HEK293 (cell line): ENCODE measurements at regions not wholly inside any gene's neighbourhood (a gene's known extent, or its start where the extent isn't known, plus 50 kb on each side); places are given as distances from the start of the nearest gene placed in this dataset.

Experiments used
- CTCF ChIA-PET: fragments of 350-600 bp; formaldehyde crosslinking; extraction: SDS; loops from one replicate; lab custom pipeline; 2021; ENCODE audit warnings: antibody characterized with exemption; lab: Yijun Ruan, JAX
- POLR2A ChIA-PET: fragments of 300-600 bp; formaldehyde crosslinking; extraction: SDS; loops from one replicate; lab custom pipeline; 2020; ENCODE audit warnings: antibody characterized with exemption, inconsistent platforms; lab: Yijun Ruan, JAX
- H3K27ac ChIP-seq: fragments of 200-500 bp; sonication (Bioruptor generic); 2 replicates; pipeline ENCODE4 v1.5.1; 2014; ENCODE audit warnings: low read depth, low read length, control low read depth, inconsistent platforms; ENCODE audit errors: extremely low read depth
- H3K36me3 ChIP-seq, 2 experiments: fragments of 200-500 bp in 1 of 2; sonication (Bioruptor generic) in 1 of 2; 1 replicate in 1 of 2; 2 replicates in 1 of 2; pipeline ENCODE4 v1.5.1; 2014 to 2017; ENCODE audit warnings: inconsistent platforms in 2 of 2, low read length in 2 of 2; ENCODE audit not compliant: control insufficient read depth in 2 of 2, insufficient read depth in 1 of 2
- H3K4me1 ChIP-seq: fragments of 200-500 bp; sonication (Bioruptor generic); 2 replicates; pipeline ENCODE4 v1.5.1; 2014; ENCODE audit warnings: mild to moderate bottlenecking, low read length, inconsistent platforms; ENCODE audit not compliant: control insufficient read depth, insufficient read depth
- H3K4me3 ChIP-seq: 2 replicates; pipeline ENCODE4 v1.5.1; 2011; ENCODE audit warnings: low read depth, mild to moderate bottlenecking, control low read depth, low read length, moderate library complexity
- H3K9me3 ChIP-seq: fragments of 200-500 bp; sonication (Bioruptor generic); 2 replicates; pipeline ENCODE4 v1.5.1; 2014; ENCODE audit warnings: low read depth, low read length, inconsistent platforms; ENCODE audit not compliant: control insufficient read depth, insufficient read depth
- GLIS1 ChIP-seq: fragments of 450-650 bp; formaldehyde crosslinking; IDR thresholded peaks from 2 replicates; pipeline ENCODE4 v1.5.1; 2016; ENCODE audit warnings: missing biosample characterization, missing genetic modification characterization
- KLF10 ChIP-seq: fragments of 450-650 bp; IDR thresholded peaks from 2 replicates; pipeline ENCODE4 v1.5.1; 2018; ENCODE audit warnings: missing biosample characterization, mild to moderate bottlenecking, missing genetic modification characterization
- SCRT1 ChIP-seq: fragments of 450-650 bp; formaldehyde crosslinking; IDR thresholded peaks from 2 replicates; pipeline ENCODE4 v1.5.1; 2016; ENCODE audit warnings: missing biosample characterization, missing genetic modification characterization, borderline replicate concordance
- ZBTB21 ChIP-seq: fragments of 450-650 bp; formaldehyde crosslinking; IDR thresholded peaks from 2 replicates; pipeline ENCODE4 v1.5.1; 2017; ENCODE audit warnings: missing biosample characterization, missing genetic modification characterization
- ZEB2 ChIP-seq: fragments of 450-650 bp; formaldehyde crosslinking; IDR thresholded peaks from 2 replicates; pipeline ENCODE4 v1.5.1; 2016; ENCODE audit warnings: missing biosample characterization, missing genetic modification characterization
- ZFP41 ChIP-seq: fragments of 450-650 bp; formaldehyde crosslinking; IDR thresholded peaks from 2 replicates; pipeline ENCODE4 v1.5.1; 2016; ENCODE audit warnings: missing biosample characterization, missing genetic modification characterization, borderline replicate concordance
- ZNF239 ChIP-seq: fragments of 450-650 bp; formaldehyde crosslinking; IDR thresholded peaks from 2 replicates; pipeline ENCODE4 v1.5.1; 2016; ENCODE audit warnings: missing biosample characterization, missing genetic modification characterization
- ZNF292 ChIP-seq: fragments of 450-650 bp; formaldehyde crosslinking; IDR thresholded peaks from 2 replicates; pipeline ENCODE4 v1.5.1; 2016; ENCODE audit warnings: low read depth, missing biosample characterization, missing genetic modification characterization, borderline replicate concordance
- ZNF544 ChIP-seq: fragments of 450-650 bp; formaldehyde crosslinking; IDR thresholded peaks from 2 replicates; pipeline ENCODE4 v1.5.0; 2017; ENCODE audit warnings: missing biosample characterization, missing genetic modification characterization
- ZNF629 ChIP-seq: fragments of 450-650 bp; formaldehyde crosslinking; IDR thresholded peaks from 2 replicates; pipeline ENCODE4 v1.5.1; 2017; ENCODE audit warnings: missing biosample characterization, missing genetic modification characterization
- ZSCAN23 ChIP-seq: fragments of 450-650 bp; formaldehyde crosslinking; IDR thresholded peaks from 2 replicates; pipeline ENCODE4 v1.5.1; 2016; ENCODE audit warnings: missing biosample characterization, missing genetic modification characterization
- TF ChIP-seq, protein P1 (sequence below): fragments of 450-650 bp; formaldehyde crosslinking; IDR thresholded peaks from 2 replicates; pipeline ENCODE4; 2016; ENCODE audit warnings: missing biosample characterization, missing genetic modification characterization
- TF ChIP-seq, protein P2 (sequence below): fragments of 450-650 bp; formaldehyde crosslinking; optimal IDR thresholded peaks from 2 replicates; pipeline ENCODE3; 2016; ENCODE audit warnings: missing biosample characterization, mild to moderate bottlenecking, missing genetic modification characterization
- TF ChIP-seq, protein P3 (sequence below): fragments of 450-650 bp; formaldehyde crosslinking; IDR thresholded peaks from 2 replicates; pipeline ENCODE4 v1.5.1; 2016; ENCODE audit warnings: missing biosample characterization, missing genetic modification characterization
- TF ChIP-seq, protein P4 (sequence below): fragments of 450-650 bp; formaldehyde crosslinking; IDR thresholded peaks from 2 replicates; pipeline ENCODE4 v1.5.1; 2016; ENCODE audit warnings: missing biosample characterization, missing genetic modification characterization, borderline replicate concordance
- TF ChIP-seq, protein P5 (sequence below): fragments of 450-650 bp; formaldehyde crosslinking; conservative IDR thresholded peaks from 2 replicates; pipeline ENCODE4 v1.5.1; 2016; ENCODE audit warnings: low read depth, missing biosample characterization, missing genetic modification characterization
- TF ChIP-seq, protein P6 (sequence below): fragments of 450-650 bp; formaldehyde crosslinking; IDR thresholded peaks from 2 replicates; pipeline ENCODE4 v1.5.0; 2017; ENCODE audit warnings: missing biosample characterization, missing genetic modification characterization, borderline replicate concordance
- TF ChIP-seq, protein P7 (sequence below): fragments of 450-650 bp; formaldehyde crosslinking; IDR thresholded peaks from 2 replicates; pipeline ENCODE4 v1.5.1; 2016; ENCODE audit warnings: missing biosample characterization, missing genetic modification characterization

DNA sequence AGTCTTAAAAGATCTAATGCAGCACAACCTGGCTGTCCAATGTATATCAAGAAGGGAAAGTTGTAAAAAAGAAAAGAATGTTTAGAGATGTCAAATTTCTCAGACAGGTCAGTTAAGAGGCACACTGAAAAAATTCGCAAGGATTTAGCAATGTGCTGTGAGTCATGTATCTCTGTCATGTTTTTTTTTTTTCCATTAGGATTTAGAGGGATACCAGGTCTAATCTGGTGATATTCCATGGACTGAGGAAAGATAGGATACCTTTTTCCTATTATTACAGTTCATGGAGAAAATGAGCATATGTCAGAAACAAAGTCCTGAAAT lies 815.4 kb upstream of the PCDH10 start:
- POLR2A ChIA-PET = no interaction called here
- no peaks in the 10 kb centered on the region for H3K9me3 ChIP-seq
- no peak for TF ChIP-seq ZSCAN23
- TF ChIP-seq, protein P1, sequence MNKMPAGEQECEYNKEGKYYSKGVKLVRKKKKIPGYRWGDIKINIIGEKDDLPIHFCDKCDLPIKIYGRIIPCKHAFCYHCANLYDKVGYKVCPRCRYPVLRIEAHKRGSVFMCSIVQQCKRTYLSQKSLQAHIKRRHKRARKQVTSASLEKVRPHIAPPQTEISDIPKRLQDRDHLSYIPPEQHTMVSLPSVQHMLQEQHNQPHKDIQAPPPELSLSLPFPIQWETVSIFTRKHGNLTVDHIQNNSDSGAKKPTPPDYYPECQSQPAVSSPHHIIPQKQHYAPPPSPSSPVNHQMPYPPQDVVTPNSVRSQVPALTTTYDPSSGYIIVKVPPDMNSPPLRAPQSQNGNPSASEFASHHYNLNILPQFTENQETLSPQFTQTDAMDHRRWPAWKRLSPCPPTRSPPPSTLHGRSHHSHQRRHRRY (tag by site-specific recombination) = no peak
- TF ChIP-seq, protein P2, sequence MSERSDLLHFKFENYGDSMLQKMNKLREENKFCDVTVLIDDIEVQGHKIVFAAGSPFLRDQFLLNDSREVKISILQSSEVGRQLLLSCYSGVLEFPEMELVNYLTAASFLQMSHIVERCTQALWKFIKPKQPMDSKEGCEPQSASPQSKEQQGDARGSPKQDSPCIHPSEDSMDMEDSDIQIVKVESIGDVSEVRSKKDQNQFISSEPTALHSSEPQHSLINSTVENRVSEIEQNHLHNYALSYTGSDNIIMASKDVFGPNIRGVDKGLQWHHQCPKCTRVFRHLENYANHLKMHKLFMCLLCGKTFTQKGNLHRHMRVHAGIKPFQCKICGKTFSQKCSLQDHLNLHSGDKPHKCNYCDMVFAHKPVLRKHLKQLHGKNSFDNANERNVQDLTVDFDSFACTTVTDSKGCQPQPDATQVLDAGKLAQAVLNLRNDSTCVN (tag by site-specific recombination) = no peak
- TF ChIP-seq, protein P3, sequence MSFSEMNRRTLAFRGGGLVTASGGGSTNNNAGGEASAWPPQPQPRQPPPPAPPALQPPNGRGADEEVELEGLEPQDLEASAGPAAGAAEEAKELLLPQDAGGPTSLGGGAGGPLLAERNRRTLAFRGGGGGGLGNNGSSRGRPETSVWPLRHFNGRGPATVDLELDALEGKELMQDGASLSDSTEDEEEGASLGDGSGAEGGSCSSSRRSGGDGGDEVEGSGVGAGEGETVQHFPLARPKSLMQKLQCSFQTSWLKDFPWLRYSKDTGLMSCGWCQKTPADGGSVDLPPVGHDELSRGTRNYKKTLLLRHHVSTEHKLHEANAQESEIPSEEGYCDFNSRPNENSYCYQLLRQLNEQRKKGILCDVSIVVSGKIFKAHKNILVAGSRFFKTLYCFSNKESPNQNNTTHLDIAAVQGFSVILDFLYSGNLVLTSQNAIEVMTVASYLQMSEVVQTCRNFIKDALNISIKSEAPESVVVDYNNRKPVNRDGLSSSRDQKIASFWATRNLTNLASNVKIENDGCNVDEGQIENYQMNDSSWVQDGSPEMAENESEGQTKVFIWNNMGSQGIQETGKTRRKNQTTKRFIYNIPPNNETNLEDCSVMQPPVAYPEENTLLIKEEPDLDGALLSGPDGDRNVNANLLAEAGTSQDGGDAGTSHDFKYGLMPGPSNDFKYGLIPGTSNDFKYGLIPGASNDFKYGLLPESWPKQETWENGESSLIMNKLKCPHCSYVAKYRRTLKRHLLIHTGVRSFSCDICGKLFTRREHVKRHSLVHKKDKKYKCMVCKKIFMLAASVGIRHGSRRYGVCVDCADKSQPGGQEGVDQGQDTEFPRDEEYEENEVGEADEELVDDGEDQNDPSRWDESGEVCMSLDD (tag by site-specific recombination) = no peak
- TF ChIP-seq GLIS1 (tag by site-specific recombination) = no peak
- TF ChIP-seq, protein P4, sequence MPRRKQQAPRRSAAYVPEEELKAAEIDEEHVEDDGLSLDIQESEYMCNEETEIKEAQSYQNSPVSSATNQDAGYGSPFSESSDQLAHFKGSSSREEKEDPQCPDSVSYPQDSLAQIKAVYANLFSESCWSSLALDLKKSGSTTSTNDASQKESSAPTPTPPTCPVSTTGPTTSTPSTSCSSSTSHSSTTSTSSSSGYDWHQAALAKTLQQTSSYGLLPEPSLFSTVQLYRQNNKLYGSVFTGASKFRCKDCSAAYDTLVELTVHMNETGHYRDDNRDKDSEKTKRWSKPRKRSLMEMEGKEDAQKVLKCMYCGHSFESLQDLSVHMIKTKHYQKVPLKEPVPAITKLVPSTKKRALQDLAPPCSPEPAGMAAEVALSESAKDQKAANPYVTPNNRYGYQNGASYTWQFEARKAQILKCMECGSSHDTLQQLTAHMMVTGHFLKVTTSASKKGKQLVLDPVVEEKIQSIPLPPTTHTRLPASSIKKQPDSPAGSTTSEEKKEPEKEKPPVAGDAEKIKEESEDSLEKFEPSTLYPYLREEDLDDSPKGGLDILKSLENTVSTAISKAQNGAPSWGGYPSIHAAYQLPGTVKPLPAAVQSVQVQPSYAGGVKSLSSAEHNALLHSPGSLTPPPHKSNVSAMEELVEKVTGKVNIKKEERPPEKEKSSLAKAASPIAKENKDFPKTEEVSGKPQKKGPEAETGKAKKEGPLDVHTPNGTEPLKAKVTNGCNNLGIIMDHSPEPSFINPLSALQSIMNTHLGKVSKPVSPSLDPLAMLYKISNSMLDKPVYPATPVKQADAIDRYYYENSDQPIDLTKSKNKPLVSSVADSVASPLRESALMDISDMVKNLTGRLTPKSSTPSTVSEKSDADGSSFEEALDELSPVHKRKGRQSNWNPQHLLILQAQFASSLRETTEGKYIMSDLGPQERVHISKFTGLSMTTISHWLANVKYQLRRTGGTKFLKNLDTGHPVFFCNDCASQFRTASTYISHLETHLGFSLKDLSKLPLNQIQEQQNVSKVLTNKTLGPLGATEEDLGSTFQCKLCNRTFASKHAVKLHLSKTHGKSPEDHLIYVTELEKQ (tag by site-specific recombination) = no peak
- no peak for TF ChIP-seq KLF10 (tag by site-specific recombination)
- no peak for TF ChIP-seq ZNF292
- no peak overlapping the region for H3K4me3 ChIP-seq
- CTCF ChIA-PET = no interaction called here
- H3K27ac ChIP-seq = no peak overlapping the region
- no peaks in the 10 kb centered on the region for H3K4me1 ChIP-seq
- no peaks in the 10 kb centered on the region for H3K36me3 ChIP-seq

DNA sequence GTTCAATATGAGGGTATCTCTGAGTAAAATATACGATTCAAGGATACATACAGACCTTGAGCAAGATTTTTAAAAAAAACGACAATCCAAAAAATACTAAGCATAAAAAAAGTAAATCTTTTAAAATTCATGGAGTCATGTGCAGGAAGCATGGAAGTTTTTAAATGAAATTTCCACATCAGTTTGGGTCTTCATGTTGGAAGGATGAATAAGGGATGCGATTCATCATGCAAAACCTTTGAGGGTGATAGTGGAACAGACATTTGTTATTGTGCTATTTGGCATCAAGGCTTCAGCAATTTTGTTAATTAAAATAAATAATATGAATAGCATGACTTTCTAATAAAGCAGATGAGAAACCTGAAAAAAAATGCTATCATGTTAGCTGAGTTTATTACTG lies 815.0 kb upstream of the PCDH10 start:
- H3K27ac ChIP-seq = no peak overlapping the region
- no peaks in the 10 kb centered on the region for H3K9me3 ChIP-seq
- no peaks in the 10 kb centered on the region for H3K36me3 ChIP-seq
- no peak overlapping the region for H3K4me3 ChIP-seq
- H3K4me1 ChIP-seq = no peaks in the 10 kb centered on the region
- ChIA-PET CTCF (no interaction called here), POLR2A (no interaction called here)
- TF ChIP-seq ZFP41 (tag by site-specific recombination) (no peak), ZBTB21 (no peak), ZNF239 (tag by site-specific recombination) (no peak), ZNF544 (tag by site-specific recombination) (no peak), ZNF629 (tag by site-specific recombination) (no peak), ZEB2 (tag by site-specific recombination) (no peak), SCRT1 (tag by site-specific recombination) (no peak)
- TF ChIP-seq, protein P5, sequence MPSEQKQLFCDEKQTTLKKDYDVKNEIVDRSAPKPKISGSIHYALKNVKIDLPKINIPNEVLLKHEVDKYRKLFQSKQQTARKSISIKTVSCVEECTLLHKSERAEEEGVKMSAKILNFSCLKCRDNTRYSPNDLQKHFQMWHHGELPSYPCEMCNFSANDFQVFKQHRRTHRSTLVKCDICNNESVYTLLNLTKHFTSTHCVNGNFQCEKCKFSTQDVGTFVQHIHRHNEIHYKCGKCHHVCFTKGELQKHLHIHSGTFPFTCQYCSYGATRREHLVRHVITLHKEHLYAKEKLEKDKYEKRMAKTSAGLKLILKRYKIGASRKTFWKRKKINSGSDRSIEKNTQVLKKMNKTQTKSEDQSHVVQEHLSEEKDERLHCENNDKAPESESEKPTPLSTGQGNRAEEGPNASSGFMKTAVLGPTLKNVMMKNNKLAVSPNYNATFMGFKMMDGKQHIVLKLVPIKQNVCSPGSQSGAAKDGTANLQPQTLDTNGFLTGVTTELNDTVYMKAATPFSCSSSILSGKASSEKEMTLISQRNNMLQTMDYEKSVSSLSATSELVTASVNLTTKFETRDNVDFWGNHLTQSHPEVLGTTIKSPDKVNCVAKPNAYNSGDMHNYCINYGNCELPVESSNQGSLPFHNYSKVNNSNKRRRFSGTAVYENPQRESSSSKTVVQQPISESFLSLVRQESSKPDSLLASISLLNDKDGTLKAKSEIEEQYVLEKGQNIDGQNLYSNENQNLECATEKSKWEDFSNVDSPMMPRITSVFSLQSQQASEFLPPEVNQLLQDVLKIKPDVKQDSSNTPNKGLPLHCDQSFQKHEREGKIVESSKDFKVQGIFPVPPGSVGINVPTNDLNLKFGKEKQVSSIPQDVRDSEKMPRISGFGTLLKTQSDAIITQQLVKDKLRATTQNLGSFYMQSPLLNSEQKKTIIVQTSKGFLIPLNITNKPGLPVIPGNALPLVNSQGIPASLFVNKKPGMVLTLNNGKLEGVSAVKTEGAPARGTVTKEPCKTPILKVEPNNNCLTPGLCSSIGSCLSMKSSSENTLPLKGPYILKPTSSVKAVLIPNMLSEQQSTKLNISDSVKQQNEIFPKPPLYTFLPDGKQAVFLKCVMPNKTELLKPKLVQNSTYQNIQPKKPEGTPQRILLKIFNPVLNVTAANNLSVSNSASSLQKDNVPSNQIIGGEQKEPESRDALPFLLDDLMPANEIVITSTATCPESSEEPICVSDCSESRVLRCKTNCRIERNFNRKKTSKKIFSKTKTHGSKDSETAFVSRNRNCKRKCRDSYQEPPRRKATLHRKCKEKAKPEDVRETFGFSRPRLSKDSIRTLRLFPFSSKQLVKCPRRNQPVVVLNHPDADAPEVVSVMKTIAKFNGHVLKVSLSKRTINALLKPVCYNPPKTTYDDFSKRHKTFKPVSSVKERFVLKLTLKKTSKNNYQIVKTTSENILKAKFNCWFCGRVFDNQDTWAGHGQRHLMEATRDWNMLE (tag by site-specific recombination) = no peak
- TF ChIP-seq, protein P6, sequence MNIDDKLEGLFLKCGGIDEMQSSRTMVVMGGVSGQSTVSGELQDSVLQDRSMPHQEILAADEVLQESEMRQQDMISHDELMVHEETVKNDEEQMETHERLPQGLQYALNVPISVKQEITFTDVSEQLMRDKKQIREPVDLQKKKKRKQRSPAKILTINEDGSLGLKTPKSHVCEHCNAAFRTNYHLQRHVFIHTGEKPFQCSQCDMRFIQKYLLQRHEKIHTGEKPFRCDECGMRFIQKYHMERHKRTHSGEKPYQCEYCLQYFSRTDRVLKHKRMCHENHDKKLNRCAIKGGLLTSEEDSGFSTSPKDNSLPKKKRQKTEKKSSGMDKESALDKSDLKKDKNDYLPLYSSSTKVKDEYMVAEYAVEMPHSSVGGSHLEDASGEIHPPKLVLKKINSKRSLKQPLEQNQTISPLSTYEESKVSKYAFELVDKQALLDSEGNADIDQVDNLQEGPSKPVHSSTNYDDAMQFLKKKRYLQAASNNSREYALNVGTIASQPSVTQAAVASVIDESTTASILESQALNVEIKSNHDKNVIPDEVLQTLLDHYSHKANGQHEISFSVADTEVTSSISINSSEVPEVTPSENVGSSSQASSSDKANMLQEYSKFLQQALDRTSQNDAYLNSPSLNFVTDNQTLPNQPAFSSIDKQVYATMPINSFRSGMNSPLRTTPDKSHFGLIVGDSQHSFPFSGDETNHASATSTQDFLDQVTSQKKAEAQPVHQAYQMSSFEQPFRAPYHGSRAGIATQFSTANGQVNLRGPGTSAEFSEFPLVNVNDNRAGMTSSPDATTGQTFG (tag by site-specific recombination) = no peak
- TF ChIP-seq, protein P7, sequence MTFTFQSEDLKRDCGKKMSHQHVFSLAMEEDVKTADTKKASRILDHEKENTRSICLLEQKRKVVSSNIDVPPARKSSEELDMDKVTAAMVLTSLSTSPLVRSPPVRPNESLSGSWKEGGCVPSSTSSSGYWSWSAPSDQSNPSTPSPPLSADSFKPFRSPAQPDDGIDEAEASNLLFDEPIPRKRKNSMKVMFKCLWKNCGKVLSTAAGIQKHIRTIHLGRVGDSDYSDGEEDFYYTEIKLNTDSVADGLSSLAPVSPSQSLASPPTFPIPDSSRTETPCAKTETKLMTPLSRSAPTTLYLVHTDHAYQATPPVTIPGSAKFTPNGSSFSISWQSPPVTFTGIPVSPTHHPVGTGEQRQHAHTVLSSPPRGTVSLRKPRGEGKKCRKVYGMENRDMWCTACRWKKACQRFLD (tag by site-specific recombination) = no peak
